ENCODE measurements at regions not wholly inside any gene's neighbourhood (a gene's known extent, or its start where the extent isn't known, plus 50 kb on each side); places are given as distances from the start of the nearest gene placed in this dataset.

DNA sequence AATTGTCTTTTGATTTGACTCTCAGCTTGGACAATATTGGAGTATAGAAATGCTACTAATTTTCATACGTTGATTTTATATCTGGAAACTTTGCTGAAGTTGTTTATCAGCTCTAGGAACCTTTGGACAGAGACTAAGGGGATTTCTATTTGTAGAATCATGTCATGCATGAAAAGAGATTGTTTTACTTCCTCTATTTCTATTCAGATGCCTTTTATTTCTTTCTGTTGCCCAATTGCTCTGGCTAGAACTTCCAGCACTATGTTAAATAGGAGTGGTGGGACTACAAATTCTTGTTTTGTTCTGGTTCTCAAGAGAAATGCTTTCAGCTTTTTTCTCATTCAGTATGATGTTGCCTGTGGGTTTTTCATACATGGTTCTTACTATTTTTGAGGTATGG lies 112.8 kb upstream of the CDH12 start:
- TF ChIP-seq, protein P1, sequence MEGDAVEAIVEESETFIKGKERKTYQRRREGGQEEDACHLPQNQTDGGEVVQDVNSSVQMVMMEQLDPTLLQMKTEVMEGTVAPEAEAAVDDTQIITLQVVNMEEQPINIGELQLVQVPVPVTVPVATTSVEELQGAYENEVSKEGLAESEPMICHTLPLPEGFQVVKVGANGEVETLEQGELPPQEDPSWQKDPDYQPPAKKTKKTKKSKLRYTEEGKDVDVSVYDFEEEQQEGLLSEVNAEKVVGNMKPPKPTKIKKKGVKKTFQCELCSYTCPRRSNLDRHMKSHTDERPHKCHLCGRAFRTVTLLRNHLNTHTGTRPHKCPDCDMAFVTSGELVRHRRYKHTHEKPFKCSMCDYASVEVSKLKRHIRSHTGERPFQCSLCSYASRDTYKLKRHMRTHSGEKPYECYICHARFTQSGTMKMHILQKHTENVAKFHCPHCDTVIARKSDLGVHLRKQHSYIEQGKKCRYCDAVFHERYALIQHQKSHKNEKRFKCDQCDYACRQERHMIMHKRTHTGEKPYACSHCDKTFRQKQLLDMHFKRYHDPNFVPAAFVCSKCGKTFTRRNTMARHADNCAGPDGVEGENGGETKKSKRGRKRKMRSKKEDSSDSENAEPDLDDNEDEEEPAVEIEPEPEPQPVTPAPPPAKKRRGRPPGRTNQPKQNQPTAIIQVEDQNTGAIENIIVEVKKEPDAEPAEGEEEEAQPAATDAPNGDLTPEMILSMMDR (conservative IDR thresholded peaks at IDR 0.05; ENCODE audit: low read depth, low read length) = no peak
- TF ChIP-seq EZH2 (IDR thresholded peaks at IDR 0.05; ENCODE audit: low read length, unreplicated experiment) (no peak), EZH2phosphoT487 (IDR thresholded peaks at IDR 0.05; ENCODE audit: borderline replicate concordance, low read length) (no peak)

Data from PC-3 (cell line).